ENCODE measurements at regions not wholly inside any gene's neighbourhood (a gene's known extent, or its start where the extent isn't known, plus 50 kb on each side); places are given as distances from the start of the nearest gene placed in this dataset.

GRCh38 chr6:26285143-26286134, 79.6 kb upstream of the BTN3A2 start (continued):
- peak; percentile 42; the same call in 1 of the 2 replicates for TF ChIP-seq REST (IDR thresholded peaks at IDR 0.05)
- peak; percentile 92 for TF ChIP-seq POLR2A (IDR thresholded peaks at IDR 0.05; ENCODE audit: low read length)
- TF ChIP-seq RAD21 (conservative IDR thresholded peaks at IDR 0.05 in 1 of 2, IDR thresholded peaks at IDR 0.05 in 1 of 2), result no peak
- no peak for TF ChIP-seq BHLHE40 (IDR thresholded peaks at IDR 0.05; ENCODE audit: low read depth, low read length)
- TF ChIP-seq POLR2AphosphoS2 (conservative IDR thresholded peaks at IDR 0.05; ENCODE audit: low read length), result no peak
- no peak; the same call in 1 of the 2 replicates for TF ChIP-seq PBX3 (IDR thresholded peaks at IDR 0.05)
- peak; percentile 37 to 63; a peak in 2 of 5 replicates for TF ChIP-seq EP300 (IDR thresholded peaks at IDR 0.05)
- TF ChIP-seq MAFK (IDR thresholded peaks at IDR 0.05; ENCODE audit: partially characterized antibody), result peak; percentile 94
- no peak for TF ChIP-seq CBX2 (IDR thresholded peaks at IDR 0.05; ENCODE audit: borderline replicate concordance, low read depth)
- no peak for TF ChIP-seq ZC3H11A (IDR thresholded peaks at IDR 0.05)
- TF ChIP-seq RCOR1 (IDR thresholded peaks at IDR 0.05; ENCODE audit: low read depth, low read length), result no peak
- no peak for TF ChIP-seq KDM5A (IDR thresholded peaks at IDR 0.05)
- TF ChIP-seq KDM1A (IDR thresholded peaks at IDR 0.05; ENCODE audit: low read depth), result no peak
- TF ChIP-seq CEBPB (IDR thresholded peaks at IDR 0.05), result peak in 1 of 2 experiments; percentile 53; a peak in 2 of 4 replicates
- TF ChIP-seq NR3C1 (IDR thresholded peaks at IDR 0.05), result no peak
- TF ChIP-seq ATOH8 (CRISPR knock-in tag; IDR thresholded peaks at IDR 0.05; ENCODE audit: low read depth), result no peak
- no peak for TF ChIP-seq HEYL (CRISPR knock-in tag; IDR thresholded peaks at IDR 0.05)
- no peak for TF ChIP-seq NPAS2 (CRISPR knock-in tag; IDR thresholded peaks at IDR 0.05; ENCODE audit: borderline replicate concordance)
- TF ChIP-seq ESRRA (IDR thresholded peaks at IDR 0.05; ENCODE audit: borderline replicate concordance, low read length), result no peak
- TF ChIP-seq ZSCAN20 (CRISPR knock-in tag; IDR thresholded peaks at IDR 0.05), result no peak
- TF ChIP-seq CTCF (IDR thresholded peaks at IDR 0.05), result no peak
- no peak for TF ChIP-seq SMC3 (IDR thresholded peaks at IDR 0.05)
- TF ChIP-seq USF2 (IDR thresholded peaks at IDR 0.05), result peak; percentile 9; the same call in 1 of the 2 replicates
- 0 out of 2 replicates have a peak, but pooled peaks have one; percentile 62 for TF ChIP-seq HOXA7 (CRISPR knock-in tag; IDR thresholded peaks at IDR 0.05)
- TF ChIP-seq ELK1 (IDR thresholded peaks at IDR 0.05; ENCODE audit: low read depth, low read length), result no peak
- peak; percentile 69; the same call in 1 of the 2 replicates for TF ChIP-seq TP53 (CRISPR knock-in tag; IDR thresholded peaks at IDR 0.05)
- TF ChIP-seq HOXB13 (CRISPR knock-in tag; IDR thresholded peaks at IDR 0.05; ENCODE audit: low read depth), result no peak
- TF ChIP-seq FOXS1 (CRISPR knock-in tag; IDR thresholded peaks at IDR 0.05), result no peak
- peak; percentile 32 for TF ChIP-seq CHD2 (IDR thresholded peaks at IDR 0.05; ENCODE audit: low read length, partially characterized antibody)
- TF ChIP-seq PHF8 (IDR thresholded peaks at IDR 0.05; ENCODE audit: borderline replicate concordance, low read depth), result peak; percentile 36; the same call in 1 of the 2 replicates
- no peak for TF ChIP-seq RFX5 (IDR thresholded peaks at IDR 0.05)
- no peak for TF ChIP-seq EHMT2 (IDR thresholded peaks at IDR 0.05; ENCODE audit: low read depth)
- TF ChIP-seq CHD4 (IDR thresholded peaks at IDR 0.05; ENCODE audit: borderline replicate concordance), result no peak

All from A549 (cell line).